Calu3 (cell line): ENCODE measurements at regions not wholly inside any gene's neighbourhood (a gene's known extent, or its start where the extent isn't known, plus 50 kb on each side); places are given as distances from the start of the nearest gene placed in this dataset.

Experiments used
- BruUV-seq: library from RNA; stranded (reverse); fragments of 400-500 nt; replicated peaks from 2 replicates; lab custom pipeline; 2021; lab: Mats Ljungman, UMichigan
- CTCF ChIA-PET: fragments of 300-600 bp; sonication (Branson Sonifier 250); formaldehyde crosslinking; loops from one replicate; lab custom pipeline; 2022; ENCODE audit warnings: antibody characterized with exemption; lab: Charles Lee
- DNase-seq: peaks from one replicate; pipeline ENCODE4 v3.0.0; 2022
- H3K27ac Mint-ChIP-seq: one replicate; pipeline ENCODE4 v1.8.0; 2022; ENCODE audit warnings: mixed read lengths; ENCODE audit not compliant: unreplicated experiment
- H3K27me3 Mint-ChIP-seq: one replicate; pipeline ENCODE4 v1.8.0; 2022; ENCODE audit warnings: mixed read lengths; ENCODE audit not compliant: unreplicated experiment
- H3K36me3 Mint-ChIP-seq: one replicate; pipeline ENCODE4 v1.8.0; 2022; ENCODE audit warnings: mild to moderate bottlenecking, moderate library complexity, mixed read lengths; ENCODE audit not compliant: insufficient read depth, unreplicated experiment
- H3K4me1 Mint-ChIP-seq: one replicate; pipeline ENCODE4 v1.8.0; 2022; ENCODE audit warnings: mild to moderate bottlenecking, low read depth, mixed read lengths; ENCODE audit not compliant: unreplicated experiment
- H3K4me3 Mint-ChIP-seq: one replicate; pipeline ENCODE4 v1.8.0; 2022; ENCODE audit warnings: mild to moderate bottlenecking, low read depth, moderate library complexity, mixed read lengths; ENCODE audit not compliant: unreplicated experiment
- H3K9me3 Mint-ChIP-seq: one replicate; pipeline ENCODE4 v1.8.0; 2022; ENCODE audit warnings: low read depth, mixed read lengths; ENCODE audit not compliant: unreplicated experiment
- intact Hi-C: fragments of 100-400 bp; cut with micrococcal nuclease; formaldehyde crosslinking; loops from one replicate; pipeline ENCODE4 v1.10.0; 2022; ENCODE audit not compliant: unreplicated experiment
- TF ChIP-seq, protein P1 (sequence below): fragments of 200-600 bp; IDR thresholded peaks from one replicate; pipeline ENCODE4 v1.8.0; 2022; ENCODE audit warnings: antibody characterized with exemption; ENCODE audit not compliant: unreplicated experiment

DNA sequence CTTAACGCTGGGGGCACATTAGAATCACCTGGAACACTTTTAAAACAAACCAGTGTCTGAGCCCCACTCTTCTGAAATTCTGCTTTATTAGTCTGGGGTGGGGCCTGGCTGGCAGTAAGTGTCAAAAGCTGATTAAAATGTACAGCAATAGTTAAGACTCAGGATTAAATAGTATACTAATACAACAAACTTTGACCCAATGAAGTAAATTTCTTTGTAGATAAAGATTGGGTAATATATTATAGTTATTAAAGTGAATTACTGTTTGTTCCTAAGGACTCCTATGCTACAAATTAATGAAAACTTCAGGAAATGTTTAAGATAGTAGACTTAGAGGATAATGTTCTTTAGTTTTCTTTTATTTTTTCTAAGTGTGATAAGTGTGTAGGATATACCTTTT lies 160.9 kb downstream of the FAM124B start:
- DNase-seq, result no peak
- Mint-ChIP-seq H3K4me3 (no peak overlapping the region), H3K27ac (no peak overlapping the region), H3K9me3 (no peaks in the 10 kb centered on the region), H3K36me3 (no peaks in the 10 kb centered on the region), H3K4me1 (no peaks in the 10 kb centered on the region), H3K27me3 (no peaks in the 10 kb centered on the region)
- TF ChIP-seq, protein P1, sequence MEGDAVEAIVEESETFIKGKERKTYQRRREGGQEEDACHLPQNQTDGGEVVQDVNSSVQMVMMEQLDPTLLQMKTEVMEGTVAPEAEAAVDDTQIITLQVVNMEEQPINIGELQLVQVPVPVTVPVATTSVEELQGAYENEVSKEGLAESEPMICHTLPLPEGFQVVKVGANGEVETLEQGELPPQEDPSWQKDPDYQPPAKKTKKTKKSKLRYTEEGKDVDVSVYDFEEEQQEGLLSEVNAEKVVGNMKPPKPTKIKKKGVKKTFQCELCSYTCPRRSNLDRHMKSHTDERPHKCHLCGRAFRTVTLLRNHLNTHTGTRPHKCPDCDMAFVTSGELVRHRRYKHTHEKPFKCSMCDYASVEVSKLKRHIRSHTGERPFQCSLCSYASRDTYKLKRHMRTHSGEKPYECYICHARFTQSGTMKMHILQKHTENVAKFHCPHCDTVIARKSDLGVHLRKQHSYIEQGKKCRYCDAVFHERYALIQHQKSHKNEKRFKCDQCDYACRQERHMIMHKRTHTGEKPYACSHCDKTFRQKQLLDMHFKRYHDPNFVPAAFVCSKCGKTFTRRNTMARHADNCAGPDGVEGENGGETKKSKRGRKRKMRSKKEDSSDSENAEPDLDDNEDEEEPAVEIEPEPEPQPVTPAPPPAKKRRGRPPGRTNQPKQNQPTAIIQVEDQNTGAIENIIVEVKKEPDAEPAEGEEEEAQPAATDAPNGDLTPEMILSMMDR, result no peak
- intact Hi-C loops, result no loop called here
- CTCF ChIA-PET, result no interaction called here
- BruUV-seq, result no TSS peak

GRCh38 chr2:224223851-224224555 lies 177.9 kb downstream of the FAM124B start:
- TF ChIP-seq, protein P1, result no peak
- Mint-ChIP-seq H3K27me3 (peaks cover 7% of the 10 kb centered on the region), H3K27ac (no peak overlapping the region), H3K4me1 (peaks cover 37% of the 10 kb centered on the region), H3K4me3 (no peak overlapping the region), H3K36me3 (no peaks in the 10 kb centered on the region), H3K9me3 (peaks cover 2% of the 10 kb centered on the region)
- intact Hi-C loops, result no loop called here
- CTCF ChIA-PET, result no interaction called here
- no peak for DNase-seq
- no TSS peak for BruUV-seq

DNA sequence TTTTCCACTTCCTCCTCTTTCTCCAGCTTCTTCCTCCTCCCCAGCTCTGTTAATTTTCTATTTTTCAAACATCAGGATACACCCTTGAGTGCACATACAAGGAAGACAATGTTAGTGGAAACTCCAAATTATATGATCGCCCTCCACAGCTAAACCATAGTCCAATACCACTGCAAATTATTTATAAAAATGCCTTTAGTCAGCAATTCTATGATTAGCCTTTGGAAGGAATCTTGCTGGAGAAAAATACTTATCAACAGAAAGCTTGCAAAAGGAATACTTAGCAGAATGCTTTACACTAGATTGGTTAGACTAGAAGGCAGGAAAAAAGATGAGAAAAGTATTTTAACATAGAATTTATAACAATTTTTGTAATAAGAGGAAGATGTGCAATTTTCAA lies 178.9 kb downstream of the FAM124B start:
- Mint-ChIP-seq H3K36me3 (no peaks in the 10 kb centered on the region), H3K27ac (no peak overlapping the region), H3K9me3 (peaks cover 2% of the 10 kb centered on the region), H3K27me3 (peaks cover 7% of the 10 kb centered on the region), H3K4me1 (peaks cover 29% of the 10 kb centered on the region), H3K4me3 (no peak overlapping the region)
- CTCF ChIA-PET, result interaction anchor here (1.0 kb wide), 1 partner anchor 62 kb away, joined by 3 read pairs; no protein-coding TSS in a partner anchor
- DNase-seq, result no peak
- TF ChIP-seq, protein P1, result no peak
- no TSS peak for BruUV-seq
- intact Hi-C loops, result no loop called here

DNA sequence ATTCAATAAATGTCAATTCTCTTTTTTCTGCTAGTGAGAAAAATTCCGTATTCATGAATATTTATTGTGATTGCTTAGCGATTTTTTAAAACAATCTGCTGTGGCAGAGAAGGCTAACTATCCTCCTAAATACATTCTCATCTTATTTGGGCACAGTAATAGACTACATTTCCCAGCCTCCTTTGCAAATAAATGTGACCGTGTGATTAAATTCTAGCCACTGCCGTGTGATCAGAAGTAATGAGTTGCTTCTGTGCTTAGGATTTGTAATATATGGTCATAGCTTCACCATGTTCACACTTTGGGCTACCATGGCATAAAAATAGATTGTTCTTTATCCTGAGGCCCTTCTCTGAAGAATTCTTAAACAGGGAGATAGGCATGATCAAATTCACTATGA lies 179.6 kb downstream of the FAM124B start:
- H3K9me3 Mint-ChIP-seq, result peaks cover 2% of the 10 kb centered on the region
- no peak overlapping the region for H3K27ac Mint-ChIP-seq
- H3K4me3 Mint-ChIP-seq, result no peak overlapping the region
- TF ChIP-seq, protein P1, result no peak
- DNase-seq, result no peak
- CTCF ChIA-PET, result interaction anchor here (1.0 kb wide), 1 partner anchor 62 kb away, joined by 3 read pairs; no protein-coding TSS in a partner anchor
- intact Hi-C loops, result no loop called here
- peaks cover 7% of the 10 kb centered on the region for H3K27me3 Mint-ChIP-seq
- no peaks in the 10 kb centered on the region for H3K36me3 Mint-ChIP-seq
- no TSS peak for BruUV-seq
- H3K4me1 Mint-ChIP-seq, result peaks cover 29% of the 10 kb centered on the region
